IMR-90 (cell line): ENCODE measurements at regions not wholly inside any gene's neighbourhood (a gene's known extent, or its start where the extent isn't known, plus 50 kb on each side); places are given as distances from the start of the nearest gene placed in this dataset.

Source experiments
- ATAC-seq: fragments of 200-7000 bp; cut with Tn5 transposase; 2 replicates; pipeline ENCODE4 v1.9.1; 2020; ENCODE audit warnings: low read depth, mild to moderate bottlenecking, moderate library complexity
- BruUV-seq: library from RNA; stranded (reverse); fragments of 400-500 nt; replicated peaks from 2 replicates; lab custom pipeline; 2021; lab: Mats Ljungman, UMichigan
- CTCF ChIA-PET: fragments of 300-600 bp; formaldehyde crosslinking; extraction: SDS; loops from one replicate; lab custom pipeline; 2021; ENCODE audit warnings: antibody characterized with exemption; lab: Yijun Ruan, JAX
- POLR2A ChIA-PET: fragments of 300-600 bp; sonication (Branson Sonifier 250); formaldehyde crosslinking; loops from one replicate; lab custom pipeline; 2022; ENCODE audit warnings: antibody characterized with exemption; ENCODE audit not compliant: unreplicated experiment; lab: Charles Lee
- DNase-seq: peaks from one replicate; pipeline ENCODE4 v3.0.0; 2013
- H2AFZ ChIP-seq: replicated peaks from 2 replicates; pipeline ENCODE3; 2013; ENCODE audit warnings: low read length, mild to moderate bottlenecking; ENCODE audit not compliant: poor library complexity
- H2AK5ac ChIP-seq: 2 replicates; pipeline ENCODE4 v1.6.1; 2013; ENCODE audit warnings: low read depth, low read length, inconsistent platforms
- H2AK9ac ChIP-seq: replicated peaks from 2 replicates; pipeline ENCODE3; 2013; ENCODE audit warnings: mild to moderate bottlenecking, low read depth, low read length, moderate library complexity; ENCODE audit not compliant: poor library complexity
- H2BK120ac ChIP-seq: 2 replicates; pipeline ENCODE4 v1.6.1; 2013; ENCODE audit warnings: low read depth, low read length, inconsistent platforms
- H2BK15ac ChIP-seq: 3 replicates; pipeline ENCODE4 v1.6.1; 2013; ENCODE audit warnings: low read depth, low read length, inconsistent platforms
- H2BK20ac ChIP-seq: 2 replicates; pipeline ENCODE4 v1.6.1; 2013; ENCODE audit warnings: low read depth, mild to moderate bottlenecking, inconsistent platforms, low read length, moderate library complexity
- H2BK5ac ChIP-seq: 2 replicates; pipeline ENCODE4 v1.6.1; 2013; ENCODE audit warnings: mild to moderate bottlenecking, low read depth, low read length, inconsistent platforms; ENCODE audit not compliant: poor library complexity, severe bottlenecking
- H3K14ac ChIP-seq: replicated peaks from 2 replicates; pipeline ENCODE4 v1.6.1; 2013; ENCODE audit warnings: low read depth, low read length, inconsistent platforms
- H3K18ac ChIP-seq: 2 replicates; pipeline ENCODE4 v1.6.1; 2013; ENCODE audit warnings: low read depth, low read length, control low read depth
- H3K23ac ChIP-seq: 2 replicates; pipeline ENCODE4 v1.6.1; 2013; ENCODE audit warnings: low read depth, low read length, inconsistent platforms
- H3K27ac ChIP-seq: 2 replicates; pipeline ENCODE4 v1.5.1; 2013; ENCODE audit warnings: mild to moderate bottlenecking, control low read depth, low read length; ENCODE audit not compliant: insufficient read depth
- H3K27me3 ChIP-seq: 2 replicates; pipeline ENCODE4 v1.6.1; 2013; ENCODE audit warnings: low read length; ENCODE audit not compliant: control insufficient read depth, insufficient read depth
- H3K36me3 ChIP-seq: 2 replicates; pipeline ENCODE4 v1.6.1; 2013; ENCODE audit warnings: low read length, mixed read lengths; ENCODE audit not compliant: control insufficient read depth, insufficient read depth
- H3K4ac ChIP-seq: 2 replicates; pipeline ENCODE4 v1.6.1; 2013; ENCODE audit warnings: low read depth, low read length, inconsistent platforms
- H3K4me1 ChIP-seq: 2 replicates; pipeline ENCODE4 v1.6.1; 2013; ENCODE audit warnings: low read length, mixed read lengths; ENCODE audit not compliant: control insufficient read depth, insufficient read depth
- H3K4me2 ChIP-seq: 2 replicates; pipeline ENCODE4 v1.6.1; 2013; ENCODE audit warnings: low read depth, mild to moderate bottlenecking, control low read depth, low read length, moderate library complexity
- H3K4me3 ChIP-seq: 2 replicates; pipeline ENCODE4 v1.5.1; 2013; ENCODE audit warnings: low read depth, mild to moderate bottlenecking, control low read depth, low read length, moderate library complexity; ENCODE audit not compliant: insufficient read depth
- H3K56ac ChIP-seq: 2 replicates; pipeline ENCODE4 v1.6.1; 2013; ENCODE audit warnings: low read length, inconsistent platforms; ENCODE audit not compliant: insufficient read depth; ENCODE audit errors: extremely low read depth
- H3K79me1 ChIP-seq, 2 experiments: 2 replicates each; pipeline ENCODE4 v1.6.1; 2013; ENCODE audit warnings: low read length in 2 of 2, inconsistent platforms in 1 of 2, low read depth in 1 of 2
- H3K9ac ChIP-seq: 2 replicates; pipeline ENCODE4 v1.6.1; 2013; ENCODE audit warnings: low read depth, low read length, control low read depth
- H3K9me1 ChIP-seq: 2 replicates; pipeline ENCODE4 v1.6.1; 2013; ENCODE audit warnings: low read length, inconsistent platforms; ENCODE audit not compliant: insufficient read depth
- H3K9me3 ChIP-seq: 2 replicates; pipeline ENCODE4 v1.6.1; 2013; ENCODE audit warnings: low read length; ENCODE audit not compliant: control insufficient read depth, insufficient read depth
- H4K20me1 ChIP-seq: 2 replicates; pipeline ENCODE4 v1.6.1; 2013; ENCODE audit warnings: low read length, inconsistent platforms; ENCODE audit not compliant: insufficient read depth
- H4K5ac ChIP-seq: 2 replicates; pipeline ENCODE4 v1.6.1; 2013; ENCODE audit warnings: mild to moderate bottlenecking, low read depth, low read length, control low read depth
- H4K8ac ChIP-seq, 2 experiments: 2 replicates each; pipeline ENCODE4 v1.6.1; 2013; ENCODE audit warnings: low read depth in 2 of 2, low read length in 2 of 2, control low read depth in 1 of 2, inconsistent platforms in 1 of 2
- H4K91ac ChIP-seq: 2 replicates; pipeline ENCODE4 v1.6.1; 2013; ENCODE audit warnings: low read depth, low read length, inconsistent platforms; ENCODE audit not compliant: insufficient read depth
- CEBPB ChIP-seq: IDR thresholded peaks from 2 replicates; pipeline ENCODE4 v1.6.1; 2012; ENCODE audit warnings: low read depth, low read length, improper control_type of control experiment
- CHD1 ChIP-seq: IDR thresholded peaks from 2 replicates; pipeline ENCODE4 v1.6.1; 2012; ENCODE audit warnings: low read depth, low read length, improper control_type of control experiment
- POLR2A ChIP-seq: IDR thresholded peaks from 2 replicates; pipeline ENCODE4 v1.6.1; 2012; ENCODE audit warnings: mild to moderate bottlenecking, low read depth, low read length
- WGBS, 2 experiments: methylation state at CpG; one replicate each; pipeline versions ENCODE4 v1.1.5 to v1.1.7; 2013; ENCODE audit warnings: missing lambda C conversion rate in 2 of 2; ENCODE audit not compliant: insufficient read length in 1 of 2; ENCODE audit errors: extremely low coverage in 2 of 2; 5-methylcytosine and 5-hydroxymethylcytosine counted together
- dilution Hi-C: fragments of 300-500 bp; cut with HindIII; formaldehyde crosslinking; loops from one replicate; pipeline ENCODE4 v1.14.3; 2018; ENCODE audit warnings: low sequenced_read_pairs; ENCODE audit not compliant: unreplicated experiment
- in situ Hi-C: fragments of 300-500 bp; cut with MboI; formaldehyde crosslinking; loops from 3 replicates; pipeline ENCODE4 v1.14.3; 2019; ENCODE audit warnings: low sequenced_read_pairs, inconsistent platforms, mixed read lengths
- intact Hi-C: fragments of 100-400 bp; cut with micrococcal nuclease; formaldehyde crosslinking; loops from 2 replicates; pipeline ENCODE4 v1.10.0; 2022

- Histone ChIP-seq H4K20me1 (no peaks in the 10 kb centered on the region), H3K23ac (no peak overlapping the region), H3K27ac (no peak overlapping the region), H3K56ac (no peak overlapping the region), H3K4me1 (no peaks in the 10 kb centered on the region), H2BK120ac (no peak overlapping the region), H4K8ac (no peak overlapping the region), H3K9ac (no peak overlapping the region), H2BK15ac (no peak overlapping the region), H2BK20ac (no peak overlapping the region), H3K79me1 (no peaks in the 10 kb centered on the region), H2AK5ac (no peak overlapping the region), H4K5ac (no peak overlapping the region), H3K14ac (no peak overlapping the region), H2AK9ac (no peak overlapping the region), H3K4me2 (no peak overlapping the region), H2BK5ac (no peak overlapping the region), H3K36me3 (no peaks in the 10 kb centered on the region), H3K4ac (no peak overlapping the region), H4K91ac (no peak overlapping the region), H3K18ac (no peak overlapping the region), H3K4me3 (no peak overlapping the region), H3K9me3 (0 out of 2 replicates have a peak, but pooled peaks cover 2% of the 10 kb centered on the region), H2AFZ (no peak overlapping the region), H3K27me3 (no peaks in the 10 kb centered on the region), H3K9me1 (no peaks in the 10 kb centered on the region)
- CTCF ChIA-PET, result no interaction called here
- POLR2A ChIA-PET, result no interaction called here
- BruUV-seq, result no TSS peak
- WGBS, 2 experiments, result 28% methylated on average over 3 of the region's 3 CpGs; no CpG with 5 or more reads in 1 of the 2 experiments
- in situ Hi-C loops, result no loop called here
- ATAC-seq, result no peak
- no peak for TF ChIP-seq CEBPB
- no peak for TF ChIP-seq CHD1
- no peak for TF ChIP-seq POLR2A
- intact Hi-C loops, result no loop called here
- DNase-seq, result no peak
- dilution Hi-C loops, result no loop called here
Observed at GRCh38 chr6:51495610-51496396, 591.6 kb downstream of the PKHD1 start.
